NOMO-1 treated with DMSO at 0.1 percent for 48 hours (cell line): ENCODE measurements at regions not wholly inside any gene's neighbourhood (a gene's known extent, or its start where the extent isn't known, plus 50 kb on each side); places are given as distances from the start of the nearest gene placed in this dataset.
"Not testable (repeated sequence)": the region's sequence is repeated elsewhere in the genome, so short reads cannot be mapped to it uniquely, and the experiment has no call there.

Source experiments
- DNase-seq: peaks from one replicate; lab custom pipeline; 2025; ENCODE audit not compliant: unreplicated experiment; lab: John Stamatoyannopoulos, UW

DNA sequence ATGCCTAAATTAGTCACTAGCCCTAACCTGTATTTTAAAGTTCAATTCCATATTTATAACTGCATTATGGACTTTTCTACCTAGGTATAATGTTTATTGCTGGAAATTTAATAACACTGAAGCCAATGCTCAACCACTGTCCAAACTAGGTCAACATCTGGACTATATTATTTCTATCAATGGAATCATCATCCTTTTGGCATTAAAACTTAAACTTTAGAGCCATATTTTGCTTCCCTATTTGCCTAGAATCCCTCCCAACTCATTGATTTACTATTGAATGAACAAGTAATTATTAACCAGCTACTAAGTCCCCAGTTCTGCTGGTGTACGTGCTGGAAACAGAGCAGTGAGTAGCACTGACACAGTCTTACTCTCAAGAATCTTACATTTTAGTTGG, 291.7 kb upstream of the SPTLC3 start:
- no peak for DNase-seq

DNA sequence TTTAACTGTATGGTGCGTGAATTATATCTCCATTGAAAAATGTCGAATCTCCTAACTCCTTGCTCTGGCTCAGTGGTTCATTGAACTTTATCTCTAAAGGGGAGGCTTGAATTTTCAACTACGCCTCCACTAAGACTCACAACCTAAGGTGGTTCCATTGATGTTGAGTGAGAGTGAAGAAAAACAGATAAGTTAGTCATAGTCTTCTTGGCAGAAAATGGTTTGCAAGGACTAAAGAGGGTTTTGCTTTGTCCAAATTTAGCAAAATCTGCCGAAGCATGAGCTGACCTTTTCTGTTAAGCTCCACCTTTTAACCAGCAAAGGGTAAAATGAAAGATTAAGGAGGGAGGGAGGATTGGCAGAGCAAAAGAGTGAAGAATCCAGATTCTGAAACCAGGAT, 290.2 kb upstream of the SPTLC3 start:
- no peak for DNase-seq

DNA sequence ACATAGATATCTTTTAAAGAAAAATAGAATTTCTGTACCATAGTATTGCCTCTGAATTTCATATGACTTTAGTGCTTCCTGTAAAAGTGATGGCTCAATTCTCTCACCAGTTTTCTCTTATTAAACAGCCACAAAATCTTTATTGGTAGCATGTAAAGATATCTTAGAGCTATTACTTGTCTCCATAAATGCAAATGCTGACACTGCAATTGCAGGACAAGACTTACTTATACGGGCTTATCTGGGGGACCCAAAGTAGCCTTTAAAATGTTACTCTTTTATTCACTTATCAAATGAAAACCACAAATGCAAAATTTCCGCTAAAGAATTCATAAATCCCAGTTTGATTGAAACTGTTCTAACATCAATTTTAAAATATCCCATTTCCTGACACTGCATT, 287.1 kb upstream of the SPTLC3 start:
- no peak for DNase-seq

DNA sequence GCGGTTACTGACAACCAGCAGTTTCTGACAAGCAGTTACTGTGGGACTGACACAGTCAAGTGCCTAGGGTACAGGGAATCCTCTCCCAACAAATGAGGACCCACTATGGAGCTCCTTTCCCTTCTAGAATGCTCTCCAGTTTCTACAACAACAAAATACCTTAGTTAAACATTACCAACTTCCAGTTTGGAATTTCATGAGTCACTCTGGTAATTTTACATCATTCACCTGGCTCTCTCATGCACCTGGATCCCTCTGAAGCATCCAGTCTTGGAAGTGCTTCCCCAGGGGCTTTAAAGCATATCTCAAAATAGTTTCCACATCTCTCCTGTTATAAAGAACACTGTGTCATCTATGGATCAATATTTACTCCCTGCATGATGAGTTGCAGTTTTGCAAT, 286.7 kb upstream of the SPTLC3 start:
- no peak for DNase-seq

DNA sequence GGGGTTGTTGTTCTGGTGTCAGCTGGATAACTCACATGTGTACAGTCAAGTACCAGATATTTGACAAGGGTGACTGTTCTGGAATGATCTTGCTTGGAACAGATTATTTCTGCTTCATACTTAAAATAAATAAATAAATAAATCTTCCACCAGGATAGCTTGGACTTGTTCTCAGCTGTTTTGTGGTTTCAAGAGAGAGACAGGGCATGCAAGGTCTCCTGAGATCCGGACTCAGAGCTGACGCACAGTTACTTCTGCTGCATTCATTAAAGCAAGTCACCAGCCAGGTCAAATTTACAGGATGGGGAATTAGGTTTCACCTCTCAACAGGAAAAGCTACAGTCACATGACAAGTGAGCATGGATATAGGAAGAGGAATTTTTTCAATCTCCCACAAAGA, 285.0 kb upstream of the SPTLC3 start:
- DNase-seq: no peak

DNA sequence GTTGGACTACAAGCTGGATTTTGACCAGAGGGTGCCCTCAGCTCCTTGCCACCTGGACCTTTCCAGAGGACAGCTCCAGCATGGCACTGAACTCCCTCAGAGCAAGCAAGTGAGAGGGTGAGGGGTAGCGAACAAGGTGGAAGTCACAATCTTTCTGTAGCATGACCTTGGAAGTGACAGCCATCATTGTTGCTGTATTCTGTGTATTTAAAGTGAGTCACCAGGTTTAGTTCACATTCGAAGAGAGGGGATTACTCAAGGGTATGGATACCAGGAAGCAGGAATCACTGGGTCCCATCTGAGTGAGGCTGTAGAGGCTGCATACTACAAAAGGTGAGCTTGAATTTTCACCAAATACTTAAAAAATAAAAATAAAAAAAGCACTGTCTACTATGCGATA, 280.0 kb upstream of the SPTLC3 start:
- DNase-seq: no peak

DNA sequence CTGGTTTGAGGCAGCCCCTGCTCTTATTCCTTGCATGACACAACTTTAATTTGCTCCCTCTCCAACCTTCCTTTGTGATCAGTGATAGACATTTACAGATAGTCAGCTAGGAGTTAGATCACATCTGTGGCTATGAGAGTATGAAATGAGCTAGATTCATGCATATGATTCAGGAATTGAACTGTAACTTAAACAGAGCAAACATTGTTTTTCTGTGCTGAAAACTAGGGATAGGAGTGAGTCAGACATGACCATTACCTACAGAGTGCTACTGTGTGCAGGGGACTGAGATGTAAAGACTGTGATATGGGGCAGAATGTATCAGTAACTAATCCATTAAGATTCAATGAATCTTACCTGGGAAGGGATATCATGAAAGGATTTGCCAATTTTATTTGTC, 279.4 kb upstream of the SPTLC3 start:
- no peak for DNase-seq

DNA sequence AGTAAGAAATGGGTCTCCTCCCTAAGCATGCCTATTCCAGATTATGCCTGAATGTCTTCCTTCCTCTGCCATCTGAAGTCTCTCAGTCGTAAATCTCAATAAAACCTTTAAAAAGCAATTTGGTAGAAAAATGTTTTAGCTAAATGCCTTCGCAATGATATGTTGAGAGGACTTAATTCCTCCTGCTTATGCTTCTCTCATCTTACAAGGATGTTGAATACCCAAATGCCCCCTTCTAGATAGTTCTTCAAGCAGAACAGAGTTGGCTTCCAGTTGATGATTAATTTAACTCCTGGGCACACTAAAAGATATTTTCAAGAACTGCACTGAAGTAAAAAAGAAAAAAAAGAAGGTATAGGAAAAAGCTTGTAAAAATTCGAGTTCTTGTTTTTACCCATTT, 275.0 kb upstream of the SPTLC3 start:
- no peak for DNase-seq

DNA sequence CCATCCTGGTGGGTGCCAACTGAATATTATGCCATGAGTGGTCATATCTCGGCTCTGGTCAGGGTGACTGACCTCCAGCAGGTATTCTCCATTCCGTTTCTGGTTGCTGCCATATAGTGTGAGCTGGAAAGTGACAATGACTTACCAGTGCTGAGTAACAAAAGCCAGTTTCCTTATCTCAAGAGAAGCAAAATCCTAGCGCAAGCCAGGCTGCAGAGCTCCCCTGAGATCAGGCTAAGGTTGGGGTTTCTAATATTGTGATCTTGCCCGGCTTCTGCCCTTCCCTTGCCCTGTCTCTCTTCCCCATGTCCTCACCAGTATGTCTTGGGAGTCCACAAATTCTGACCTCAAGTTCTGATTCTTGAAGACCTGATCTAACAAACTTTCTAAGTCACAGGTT, 271.3 kb upstream of the SPTLC3 start:
- no peak for DNase-seq

DNA sequence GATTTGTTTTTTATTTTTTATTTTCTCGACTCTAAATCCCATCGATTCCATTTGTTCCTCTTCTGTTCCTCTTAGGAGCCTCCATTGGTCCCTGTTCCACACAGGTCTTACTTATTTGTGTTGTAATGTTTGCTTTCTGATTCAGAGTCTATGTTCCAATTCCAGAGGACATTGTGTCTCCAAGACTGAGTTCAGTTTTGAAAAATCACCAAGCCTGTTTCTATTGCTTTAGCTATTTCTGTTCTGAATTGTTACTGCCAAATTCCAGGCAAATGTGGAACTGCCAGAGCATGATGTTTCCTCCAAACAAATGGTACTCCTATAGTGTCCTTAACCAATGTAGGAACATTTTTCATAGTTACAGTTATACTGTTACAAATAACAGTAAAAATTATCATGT, 270.9 kb upstream of the SPTLC3 start:
- DNase-seq: no peak

DNA sequence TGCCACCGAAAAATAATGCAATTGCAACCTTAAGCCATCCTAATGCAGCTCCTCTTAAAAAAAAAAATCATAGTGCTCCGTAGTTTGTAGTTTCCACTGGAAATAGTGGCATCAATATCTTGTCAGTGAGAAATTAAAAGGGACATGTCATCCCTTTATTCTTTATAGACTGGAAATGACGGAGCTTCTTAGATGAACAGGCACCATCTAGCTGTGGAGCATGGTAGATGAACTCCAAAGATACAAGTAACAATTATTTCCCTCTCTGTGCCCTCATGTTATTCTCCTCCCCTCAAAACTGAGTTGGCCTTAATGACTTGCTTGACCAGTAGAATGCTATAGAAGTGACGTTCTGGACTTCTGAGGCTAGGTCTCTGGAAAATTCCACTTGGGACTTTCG, 268.1 kb upstream of the SPTLC3 start:
- DNase-seq: no peak

DNA sequence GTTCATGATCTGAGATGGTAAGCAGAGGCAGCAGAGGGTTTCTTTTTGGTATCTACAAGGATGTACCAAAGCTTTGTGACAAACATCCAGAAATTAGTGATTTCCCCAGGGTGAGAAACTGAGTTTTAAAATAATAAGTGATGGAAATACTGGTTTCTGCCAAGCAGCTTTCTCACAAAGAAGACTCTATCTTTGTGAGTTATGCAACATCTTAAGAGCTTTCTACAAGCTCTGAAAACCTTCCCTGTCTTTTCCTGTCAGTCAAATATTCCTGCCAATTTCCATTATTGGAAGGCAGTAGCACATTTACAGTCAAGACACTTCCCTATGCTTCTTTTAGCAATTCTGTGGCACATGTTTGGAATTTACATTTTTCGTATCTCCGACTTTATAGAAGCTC, 264.7 kb upstream of the SPTLC3 start:
- DNase-seq: no peak

DNA sequence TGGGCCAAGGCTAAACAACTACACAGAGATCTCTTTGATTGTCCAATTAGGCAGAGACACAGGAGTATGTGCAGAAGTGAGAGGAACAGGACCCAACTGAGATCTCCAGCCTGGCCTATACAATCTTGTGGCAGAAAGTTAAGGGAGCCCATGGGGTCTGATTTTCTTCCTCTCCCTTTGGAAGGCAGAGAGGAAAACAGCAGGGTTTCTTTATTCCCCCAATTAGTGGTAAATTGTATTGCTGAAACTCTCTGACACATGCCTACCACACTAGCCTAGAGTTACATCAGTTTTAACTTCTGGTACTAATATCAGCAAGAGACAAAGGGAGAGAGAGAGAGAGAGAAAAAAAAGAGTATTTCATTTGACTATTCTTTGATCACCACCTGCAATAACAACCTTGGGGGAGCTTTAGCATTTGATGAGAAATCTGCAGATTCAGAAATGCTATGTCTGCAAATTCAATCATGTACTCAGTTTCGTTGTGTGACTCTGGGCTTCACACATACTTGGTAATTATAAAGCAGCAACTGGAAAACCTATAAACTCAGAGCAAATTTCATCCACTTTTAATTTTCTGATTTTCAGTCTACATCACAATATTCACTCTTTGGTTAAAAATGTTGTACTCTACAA, 260.3 kb upstream of the SPTLC3 start:
- no peak for DNase-seq

DNA sequence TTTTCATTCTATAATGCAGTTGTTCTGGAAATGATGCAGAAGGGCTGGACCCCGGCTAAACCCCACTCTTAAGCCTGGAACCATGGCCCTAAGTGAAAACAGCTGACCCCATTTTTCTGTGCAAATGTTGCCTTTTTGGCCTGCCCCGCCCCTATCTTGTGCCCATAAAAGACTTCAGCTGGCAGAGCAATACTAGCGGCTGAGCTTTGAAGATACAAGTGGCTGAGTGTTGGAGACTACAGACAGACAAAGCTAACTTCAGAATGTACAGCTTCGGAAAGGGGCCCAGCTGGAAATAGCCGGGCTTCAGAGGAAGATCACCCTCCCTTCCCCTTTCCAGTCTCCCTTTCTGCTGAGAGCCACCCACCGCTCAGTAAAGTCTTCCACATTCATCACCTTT, 258.6 kb upstream of the SPTLC3 start:
- DNase-seq: no peak

DNA sequence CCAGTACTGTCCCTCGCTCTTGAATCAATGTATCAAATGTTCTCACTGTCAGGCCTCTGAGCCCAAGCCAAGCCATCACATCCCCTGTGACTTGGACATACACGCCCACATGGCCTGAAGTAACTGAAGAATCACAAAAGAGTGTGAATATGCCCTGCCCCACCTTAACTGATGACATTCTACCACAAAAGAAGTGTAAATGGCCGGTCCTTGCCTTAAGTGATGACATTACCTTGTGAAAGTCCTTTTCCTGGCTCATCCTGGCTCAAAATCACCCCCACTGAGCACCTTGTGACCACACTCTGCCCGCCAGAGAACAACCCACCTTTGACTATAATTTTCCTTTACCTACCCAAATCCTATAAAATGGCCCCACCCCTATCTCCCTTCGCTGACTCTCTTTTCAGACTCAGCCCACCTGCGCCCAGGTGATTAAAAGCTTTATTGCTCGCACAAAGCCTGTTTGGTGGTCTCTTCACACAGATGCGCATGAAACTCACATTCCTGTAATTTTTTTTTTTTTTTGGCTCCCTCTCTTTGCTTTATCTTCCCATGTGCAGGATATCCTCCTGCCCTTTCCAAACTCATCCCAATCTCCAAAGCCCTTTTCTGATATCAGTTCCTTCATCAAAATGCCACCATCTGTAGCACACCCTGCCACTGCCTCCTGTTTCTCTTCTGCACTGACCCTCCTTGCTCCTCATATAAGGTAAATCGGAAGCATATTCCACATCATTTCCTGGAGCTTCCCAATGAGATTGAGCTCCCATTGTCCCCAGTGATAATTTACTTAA, 255.7 kb upstream of the SPTLC3 start:
- not testable (repeated sequence) for DNase-seq

DNA sequence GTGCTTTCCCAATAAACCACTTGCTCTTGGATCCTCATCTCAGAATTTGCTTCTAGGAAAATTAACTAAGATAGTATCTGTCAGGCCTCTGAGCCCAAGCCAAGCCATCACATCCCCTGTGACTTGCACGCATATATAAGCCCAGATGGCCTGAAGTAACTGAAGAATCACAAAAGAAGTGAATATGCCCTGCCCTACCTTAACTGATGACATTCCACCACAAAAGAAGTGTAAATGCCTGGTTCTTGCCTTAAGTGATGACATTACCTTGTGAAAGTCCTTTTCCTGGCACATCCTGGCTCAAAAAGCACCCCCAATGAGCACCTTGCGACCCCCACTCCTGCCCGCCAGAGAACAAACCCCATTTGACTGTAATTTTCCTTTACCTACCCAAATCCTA, 255.0 kb upstream of the SPTLC3 start:
- not testable (repeated sequence) for DNase-seq

DNA sequence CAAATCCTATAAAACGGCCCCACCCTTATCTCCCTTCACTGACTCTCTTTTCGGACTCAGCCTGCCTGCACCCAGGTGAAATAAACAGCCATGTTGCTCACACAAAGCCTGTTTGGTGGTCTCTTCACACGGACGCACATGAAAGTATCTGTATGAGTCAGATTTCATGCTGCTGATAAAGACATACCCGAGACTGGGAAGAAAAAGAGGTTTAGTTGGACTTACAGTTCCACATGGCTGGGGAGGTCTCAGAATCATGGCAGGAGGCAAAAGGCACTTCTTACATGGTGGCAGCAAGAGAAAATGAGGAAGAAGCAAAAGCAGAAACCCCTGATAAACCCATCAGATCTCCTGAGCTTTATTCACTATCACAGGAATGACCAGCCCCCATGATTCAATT, 249.3 kb upstream of the SPTLC3 start:
- DNase-seq: not testable (repeated sequence)

DNA sequence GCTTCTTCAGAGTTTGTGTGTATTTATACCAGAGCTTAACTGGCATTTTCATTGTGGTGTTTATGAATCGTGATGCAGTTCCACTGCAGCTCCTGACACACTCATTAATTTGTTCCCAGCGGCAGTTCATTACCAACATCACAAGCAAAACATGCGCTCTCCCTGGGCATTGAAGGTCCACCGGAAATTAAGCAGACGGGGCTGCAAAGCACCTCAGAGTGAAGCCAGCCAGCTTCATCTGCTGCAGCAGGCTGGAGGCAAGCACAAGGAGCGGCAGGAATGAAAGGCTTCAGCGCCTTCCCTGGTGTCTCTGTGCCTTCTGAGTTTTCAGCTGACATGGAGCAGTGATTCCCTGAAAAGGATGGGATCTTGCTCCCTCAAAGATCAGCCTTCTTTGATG, 246.0 kb upstream of the SPTLC3 start:
- DNase-seq: no peak

DNA sequence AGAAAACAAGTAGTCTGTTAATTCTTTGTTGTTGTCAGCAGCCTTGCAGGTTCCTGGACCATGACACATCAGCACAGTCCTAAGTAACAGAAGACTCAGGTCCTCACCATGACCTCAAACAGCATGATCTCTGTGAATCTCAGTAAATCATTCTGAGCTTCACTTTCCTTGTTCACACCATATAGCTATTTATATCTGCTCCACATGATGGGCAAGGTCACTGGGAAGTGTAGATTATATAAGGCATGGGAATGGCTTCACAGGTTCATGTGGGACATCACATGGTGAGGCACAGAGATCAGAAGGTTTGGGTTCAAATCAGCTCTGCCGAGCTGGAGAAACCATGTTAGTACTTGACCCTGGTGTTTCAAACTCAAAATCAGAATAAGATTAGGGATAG, 245.4 kb upstream of the SPTLC3 start:
- DNase-seq: no peak

DNA sequence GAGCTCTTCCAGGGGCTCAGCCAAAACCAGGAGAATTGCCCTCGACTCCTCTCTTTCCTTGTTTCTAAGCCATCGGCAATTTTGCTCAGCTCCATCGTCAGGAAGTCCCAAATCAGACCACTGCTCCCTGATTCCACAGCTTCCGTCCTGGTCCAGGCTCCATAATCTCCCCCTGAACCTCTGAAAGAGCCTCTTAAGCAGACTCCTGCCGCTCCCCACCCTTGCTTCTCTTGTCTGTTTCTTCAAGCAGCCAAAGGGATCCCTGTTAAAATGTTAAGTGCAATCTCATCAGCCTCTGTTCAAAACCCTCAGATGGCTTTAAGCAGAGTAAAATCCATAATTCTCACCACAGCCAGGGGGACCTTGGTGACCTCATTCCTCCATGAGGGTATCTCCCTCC, 244.7 kb upstream of the SPTLC3 start:
- no peak for DNase-seq

DNA sequence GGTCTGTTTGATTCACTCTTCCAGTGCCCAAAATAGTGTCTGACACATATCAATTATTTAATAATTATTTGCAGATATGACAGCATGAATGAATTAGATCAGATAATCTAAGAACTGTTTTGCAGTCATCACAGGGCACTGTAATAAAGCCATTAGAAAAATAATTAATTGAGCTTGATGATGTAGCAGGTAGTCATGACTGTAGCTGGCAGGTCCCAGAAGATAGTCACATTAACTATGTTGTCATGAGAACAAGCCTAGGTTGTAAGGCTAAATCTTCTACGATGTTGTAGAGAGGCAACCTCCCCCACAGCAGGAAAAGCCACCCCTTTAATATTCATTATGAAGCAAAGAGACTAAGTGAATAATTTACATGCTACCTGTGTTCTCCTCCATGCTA, 243.9 kb upstream of the SPTLC3 start:
- DNase-seq: no peak

DNA sequence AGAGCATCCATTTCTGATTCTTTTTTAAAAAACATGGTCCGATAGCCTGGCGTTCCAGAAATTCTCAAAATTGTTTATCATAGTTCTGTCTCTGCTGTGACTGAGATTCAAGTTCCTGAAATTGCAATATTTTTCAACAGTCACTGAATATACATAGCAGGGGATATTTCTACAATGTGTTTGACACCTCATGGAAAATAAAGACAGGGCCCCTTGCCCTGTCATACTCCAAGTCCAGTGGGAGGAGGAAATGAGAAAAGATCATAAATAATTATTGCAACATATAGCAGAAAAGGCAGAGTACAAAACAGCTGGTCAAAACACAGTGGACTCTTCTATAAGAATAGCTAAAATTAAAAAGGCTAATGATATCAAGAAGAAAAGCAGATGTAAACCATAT, 234.8 kb upstream of the SPTLC3 start:
- no peak for DNase-seq

DNA sequence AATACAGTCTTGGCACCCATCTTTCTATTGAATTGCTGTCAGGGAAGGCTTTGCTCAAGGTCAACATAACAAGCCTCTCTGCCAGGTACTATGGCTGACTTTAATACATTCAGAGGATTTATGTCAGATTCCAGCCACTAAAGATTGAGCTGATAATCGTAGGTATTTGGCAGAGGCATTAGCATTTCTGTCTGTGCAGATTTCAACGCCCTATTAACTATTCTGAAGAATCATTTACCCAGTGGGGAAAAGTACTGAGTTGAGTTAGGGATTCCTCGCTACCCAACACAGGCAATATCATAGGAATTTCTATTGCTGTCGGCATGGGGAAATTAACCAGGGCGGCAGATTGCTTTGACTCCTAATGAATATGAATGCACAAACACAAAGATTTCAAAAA, 233.7 kb upstream of the SPTLC3 start:
- no peak for DNase-seq
